Gastrocnemius medialis (tissue), 4 donors: ENCODE measurements at regions not wholly inside any gene's neighbourhood (a gene's known extent, or its start where the extent isn't known, plus 50 kb on each side); places are given as distances from the start of the nearest gene placed in this dataset.

ENCODE experiments used
- CTCF ChIP-seq, 5 experiments: fragments of 450-650 bp in 3 of 5; fragments of 200-600 bp in 2 of 5; sonication (generic) in 2 of 5; IDR thresholded peaks in 4 of 5; conservative IDR thresholded peaks in 1 of 5; 1 replicate in 4 of 5; 2 replicates in 1 of 5; pipeline ENCODE4 v1.5.1; 2016 to 2019; ENCODE audit warnings: antibody characterized with exemption in 5 of 5, mild to moderate bottlenecking in 3 of 5, moderate library complexity in 3 of 5
- POLR2A ChIP-seq, 2 donors: fragments of 450-650 bp; IDR thresholded peaks; one replicate each; pipeline ENCODE4 v1.6.1; 2017; ENCODE audit warnings: antibody characterized with exemption in 2 of 2, mild to moderate bottlenecking in 2 of 2, moderate library complexity in 2 of 2

GRCh38 chrX:39915081-39915480 lies 182.7 kb downstream of the BCOR start:
- TF ChIP-seq POLR2A (IDR thresholded peaks at IDR 0.05) (no peak), CTCF (IDR thresholded peaks at IDR 0.05 in 4 of 5, conservative IDR thresholded peaks at IDR 0.05 in 1 of 5) (no peak)
